ENCODE measurements at regions not wholly inside any gene's neighbourhood (a gene's known extent, or its start where the extent isn't known, plus 50 kb on each side); places are given as distances from the start of the nearest gene placed in this dataset.
"Not testable (repeated sequence)": the region's sequence is repeated elsewhere in the genome, so short reads cannot be mapped to it uniquely, and the experiment has no call there.

- no peak for DNase-seq (ENCODE audit: low read depth in 4 of 4, low spot score in 2 of 4)
Measured at GRCh38 chr5:87029951-87030350, 237.7 kb upstream of the RASA1 start.

GRCh38 chr5:87030699-87031098, 237.0 kb upstream of the RASA1 start:
- DNase-seq (ENCODE audit: low read depth in 4 of 4, low spot score in 2 of 4): no peak

- DNase-seq (ENCODE audit: low read depth in 4 of 4, low spot score in 2 of 4): no peak
Measured at GRCh38 chr5:87034557-87034956, 233.1 kb upstream of the RASA1 start.

- DNase-seq (ENCODE audit: low read depth in 4 of 4, low spot score in 2 of 4): no peak
Measured at GRCh38 chr5:87042554-87042953, 225.1 kb upstream of the RASA1 start.

- no peak for DNase-seq (ENCODE audit: low read depth in 4 of 4, low spot score in 2 of 4)
Measured at GRCh38 chr5:87048156-87048555, 219.5 kb upstream of the RASA1 start.

GRCh38 chr5:87049012-87049411, 218.7 kb upstream of the RASA1 start:
- DNase-seq (ENCODE audit: low read depth in 4 of 4, low spot score in 2 of 4): not testable (repeated sequence)

DNA sequence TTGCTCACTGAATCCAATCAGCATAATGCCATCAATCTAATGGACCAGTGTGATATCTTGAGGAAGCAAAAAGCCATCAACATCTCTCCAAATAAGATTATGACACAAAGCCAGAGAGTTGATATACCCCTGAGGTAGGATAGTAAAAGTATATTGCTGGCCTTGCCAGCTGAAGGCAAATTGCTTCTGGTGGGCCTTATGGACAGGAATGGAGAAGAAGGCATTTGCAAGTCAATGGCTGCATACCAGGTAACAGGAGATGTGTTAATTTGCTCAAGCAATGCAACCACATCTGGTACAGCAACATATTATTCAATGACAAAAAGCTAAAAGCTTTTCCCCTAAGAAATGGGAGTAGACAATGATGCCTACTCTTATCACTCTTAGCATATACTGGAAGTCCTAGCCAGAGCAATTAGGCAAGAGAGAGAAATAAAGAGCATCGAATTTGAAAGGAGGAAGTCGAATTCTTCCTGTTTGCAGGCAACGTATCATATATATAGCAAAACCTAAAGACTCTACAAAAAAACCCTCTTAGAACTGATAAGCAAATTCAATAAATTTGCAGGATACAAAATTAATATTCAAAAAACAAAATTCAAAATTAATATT, 216.1 kb upstream of the RASA1 start:
- no peak for DNase-seq (ENCODE audit: low read depth in 4 of 4, low spot score in 2 of 4)

DNA sequence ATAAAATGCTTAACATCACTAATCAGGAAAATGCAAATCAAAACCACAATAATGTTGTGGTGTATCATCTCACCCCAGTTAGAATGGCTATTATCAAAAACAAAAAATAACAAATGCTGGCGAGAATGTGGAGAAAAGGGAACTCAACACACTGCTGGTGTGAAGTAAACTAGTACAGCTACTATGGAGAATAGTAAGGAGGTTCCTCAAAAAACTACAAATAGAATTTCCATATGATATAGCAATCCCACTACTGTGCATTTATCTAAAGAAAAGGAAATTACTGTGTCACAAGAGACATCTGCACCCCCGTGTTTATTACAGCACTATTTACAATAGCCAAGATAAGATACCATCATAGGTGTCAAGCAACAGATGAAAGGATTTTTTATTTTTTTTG, 214.5 kb upstream of the RASA1 start:
- DNase-seq (ENCODE audit: low read depth in 4 of 4, low spot score in 2 of 4): no peak

GRCh38 chr5:87054821-87055220, 212.9 kb upstream of the RASA1 start:
- no peak for DNase-seq (ENCODE audit: low read depth in 4 of 4, low spot score in 2 of 4)

GRCh38 chr5:87061046-87061445, 206.6 kb upstream of the RASA1 start:
- no peak for DNase-seq (ENCODE audit: low read depth in 4 of 4, low spot score in 2 of 4)

- DNase-seq (ENCODE audit: low read depth in 4 of 4, low spot score in 2 of 4): no peak
Measured at GRCh38 chr5:87069311-87069710, 198.4 kb upstream of the RASA1 start.

- DNase-seq (ENCODE audit: low read depth in 4 of 4, low spot score in 2 of 4): peak in 1 of 4 donors; percentile 3
Measured at GRCh38 chr5:87069974-87070608, 197.6 kb upstream of the RASA1 start.

DNA sequence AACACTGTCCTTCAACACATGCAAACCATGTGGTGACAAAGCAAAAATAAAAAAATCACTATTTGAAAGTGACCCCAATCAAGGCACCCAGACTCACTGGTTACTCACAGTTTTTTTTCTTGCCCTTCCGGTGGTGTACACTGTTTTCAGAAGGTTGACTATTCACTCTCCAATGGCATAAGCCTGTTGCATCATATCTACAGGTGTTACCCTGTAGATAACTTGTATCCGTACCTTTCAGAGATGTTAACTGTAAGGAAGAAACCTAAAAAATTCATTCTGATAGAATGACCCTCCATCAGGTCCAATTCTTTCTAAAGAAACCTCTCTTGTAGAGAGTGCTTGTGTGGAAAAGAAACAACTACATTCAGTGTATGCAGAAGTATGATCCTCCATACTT, 193.6 kb upstream of the RASA1 start:
- DNase-seq (ENCODE audit: low read depth in 4 of 4, low spot score in 2 of 4): no peak

DNA sequence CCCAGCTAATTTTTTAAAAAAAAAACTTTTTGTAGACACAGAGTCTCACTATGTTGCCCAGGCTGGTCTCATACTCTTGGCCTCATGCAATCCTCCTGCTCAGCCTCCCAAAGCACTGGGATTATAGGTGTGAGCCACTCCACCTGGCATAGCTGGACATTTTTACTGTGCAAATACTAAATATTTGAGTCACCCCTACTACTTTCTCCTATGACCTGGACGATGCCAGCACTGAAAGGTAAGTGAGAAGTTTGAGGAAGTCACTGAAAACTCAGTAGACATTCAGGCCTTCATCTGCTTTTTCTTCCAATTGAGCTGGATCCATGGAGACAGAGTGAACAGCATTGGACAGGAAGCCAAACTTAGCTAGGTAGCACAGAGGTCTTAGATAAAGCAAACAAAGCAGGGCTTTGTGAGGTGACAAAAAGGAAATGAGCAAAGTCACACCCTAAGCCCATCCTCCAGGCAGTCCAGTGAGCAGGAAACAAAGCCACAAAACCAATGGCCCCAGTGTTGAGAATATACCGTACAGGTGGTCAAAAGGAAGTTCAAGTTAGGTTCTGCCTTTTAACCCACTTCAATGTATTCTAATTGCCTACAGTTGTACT, 192.6 kb upstream of the RASA1 start:
- DNase-seq (ENCODE audit: low read depth in 4 of 4, low spot score in 2 of 4): no peak

GRCh38 chr5:87076411-87076810, 191.3 kb upstream of the RASA1 start:
- DNase-seq (ENCODE audit: low read depth in 4 of 4, low spot score in 2 of 4): no peak

GRCh38 chr5:87076931-87077330, 190.8 kb upstream of the RASA1 start:
- DNase-seq (ENCODE audit: low read depth in 4 of 4, low spot score in 2 of 4): no peak

GRCh38 chr5:87079219-87079618, 188.5 kb upstream of the RASA1 start:
- DNase-seq (ENCODE audit: low read depth in 4 of 4, low spot score in 2 of 4): no peak

- DNase-seq (ENCODE audit: low read depth in 4 of 4, low spot score in 2 of 4): no peak
Measured at GRCh38 chr5:87081016-87081415, 186.7 kb upstream of the RASA1 start.

GRCh38 chr5:87081511-87082372, 185.9 kb upstream of the RASA1 start:
- DNase-seq (ENCODE audit: low read depth in 4 of 4, low spot score in 2 of 4): peak in 1 of 4 donors; percentile 2

- DNase-seq (ENCODE audit: low read depth in 4 of 4, low spot score in 2 of 4): no peak
Measured at GRCh38 chr5:87094347-87094746, 173.3 kb upstream of the RASA1 start.

DNA sequence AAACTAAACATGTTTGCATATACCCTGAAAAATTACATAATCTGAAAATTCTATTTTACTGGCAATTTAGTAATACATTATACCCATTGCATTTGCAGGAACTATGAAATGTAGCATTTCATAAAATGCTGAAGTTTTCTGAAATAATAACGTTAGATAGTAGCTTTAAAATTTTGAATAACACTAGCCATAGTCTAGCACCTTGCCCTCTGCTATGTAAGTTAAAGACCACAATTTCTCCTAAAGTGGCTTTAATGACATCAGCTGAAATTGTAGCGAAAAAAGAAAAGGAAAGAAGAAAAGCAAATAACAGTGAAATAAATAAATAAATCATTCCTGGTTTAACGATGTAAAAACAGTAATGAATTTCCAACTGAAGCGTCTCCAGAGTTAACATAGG, 172.8 kb upstream of the RASA1 start:
- DNase-seq (ENCODE audit: low read depth in 4 of 4, low spot score in 2 of 4): no peak
